Sigmoid colon (tissue), 4 donors: ENCODE measurements at regions not wholly inside any gene's neighbourhood (a gene's known extent, or its start where the extent isn't known, plus 50 kb on each side); places are given as distances from the start of the nearest gene placed in this dataset.

Experiments used
- EP300 ChIP-seq, 4 donors: sonication (generic); formaldehyde crosslinking; IDR thresholded peaks; one replicate each; pipeline ENCODE4 v1.6.1; 2017; ENCODE audit warnings: antibody characterized with exemption in 4 of 4
- POLR2A ChIP-seq, 2 donors: fragments of 450-650 bp; IDR thresholded peaks; one replicate each; pipeline ENCODE4 v1.6.1; 2016; ENCODE audit warnings: antibody characterized with exemption in 2 of 2, mild to moderate bottlenecking in 2 of 2, moderate library complexity in 2 of 2
- POLR2AphosphoS5 ChIP-seq, 4 donors: sonication (generic); formaldehyde crosslinking; IDR thresholded peaks; one replicate each; pipeline ENCODE4 v1.6.1; 2017; ENCODE audit warnings: antibody characterized with exemption in 4 of 4
- TF ChIP-seq, protein P1 (sequence below), 4 experiments: fragments of 450-650 bp in 3 of 4; fragments of 200-600 bp in 1 of 4; IDR thresholded peaks; one replicate each; pipeline ENCODE4 v1.5.1; 2016 to 2019; ENCODE audit warnings: antibody characterized with exemption in 4 of 4, mild to moderate bottlenecking in 3 of 4, moderate library complexity in 2 of 4

DNA sequence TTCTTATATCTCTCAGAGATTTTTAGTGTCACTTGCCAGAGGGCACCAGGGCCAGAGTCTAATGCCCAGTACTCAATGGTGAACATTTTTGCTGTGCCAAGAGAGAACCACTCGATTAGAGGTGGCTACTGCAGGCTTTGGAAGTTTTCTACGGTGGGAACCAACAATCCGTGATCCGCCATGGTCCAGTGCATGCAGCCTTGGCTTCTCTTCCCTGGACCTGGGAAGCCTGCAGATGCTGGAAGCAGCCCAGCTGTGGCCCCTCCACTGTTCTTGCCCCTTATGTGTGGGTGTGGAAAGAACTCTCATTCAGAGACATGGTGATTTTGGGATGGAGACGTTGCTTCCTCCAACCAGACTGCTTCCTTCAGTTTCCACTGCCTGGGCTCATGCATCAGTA, 224.2 kb downstream of the TSHZ3 start:
- no peak for TF ChIP-seq EP300 (IDR thresholded peaks at IDR 0.05)
- TF ChIP-seq POLR2AphosphoS5 (IDR thresholded peaks at IDR 0.05): no peak
- TF ChIP-seq, protein P1, sequence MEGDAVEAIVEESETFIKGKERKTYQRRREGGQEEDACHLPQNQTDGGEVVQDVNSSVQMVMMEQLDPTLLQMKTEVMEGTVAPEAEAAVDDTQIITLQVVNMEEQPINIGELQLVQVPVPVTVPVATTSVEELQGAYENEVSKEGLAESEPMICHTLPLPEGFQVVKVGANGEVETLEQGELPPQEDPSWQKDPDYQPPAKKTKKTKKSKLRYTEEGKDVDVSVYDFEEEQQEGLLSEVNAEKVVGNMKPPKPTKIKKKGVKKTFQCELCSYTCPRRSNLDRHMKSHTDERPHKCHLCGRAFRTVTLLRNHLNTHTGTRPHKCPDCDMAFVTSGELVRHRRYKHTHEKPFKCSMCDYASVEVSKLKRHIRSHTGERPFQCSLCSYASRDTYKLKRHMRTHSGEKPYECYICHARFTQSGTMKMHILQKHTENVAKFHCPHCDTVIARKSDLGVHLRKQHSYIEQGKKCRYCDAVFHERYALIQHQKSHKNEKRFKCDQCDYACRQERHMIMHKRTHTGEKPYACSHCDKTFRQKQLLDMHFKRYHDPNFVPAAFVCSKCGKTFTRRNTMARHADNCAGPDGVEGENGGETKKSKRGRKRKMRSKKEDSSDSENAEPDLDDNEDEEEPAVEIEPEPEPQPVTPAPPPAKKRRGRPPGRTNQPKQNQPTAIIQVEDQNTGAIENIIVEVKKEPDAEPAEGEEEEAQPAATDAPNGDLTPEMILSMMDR (IDR thresholded peaks at IDR 0.05): no peak
- no peak for TF ChIP-seq POLR2A (IDR thresholded peaks at IDR 0.05)
